Limb (tissue), 2 donors: ENCODE measurements at regions not wholly inside any gene's neighbourhood (a gene's known extent, or its start where the extent isn't known, plus 50 kb on each side); places are given as distances from the start of the nearest gene placed in this dataset.
A peak's percentile ranks its signal among the peaks of the same experiment; 100 is the strongest.

Source experiments
- DNase-seq, 2 donors: peaks; one replicate each; pipeline ENCODE4 v3.0.0-alpha.2; 2016; ENCODE audit errors: extremely low spot score in 2 of 2

GRCh38 chr2:15718944-15719323, 127.3 kb downstream of the DDX1 start:
- no peak for DNase-seq

DNA sequence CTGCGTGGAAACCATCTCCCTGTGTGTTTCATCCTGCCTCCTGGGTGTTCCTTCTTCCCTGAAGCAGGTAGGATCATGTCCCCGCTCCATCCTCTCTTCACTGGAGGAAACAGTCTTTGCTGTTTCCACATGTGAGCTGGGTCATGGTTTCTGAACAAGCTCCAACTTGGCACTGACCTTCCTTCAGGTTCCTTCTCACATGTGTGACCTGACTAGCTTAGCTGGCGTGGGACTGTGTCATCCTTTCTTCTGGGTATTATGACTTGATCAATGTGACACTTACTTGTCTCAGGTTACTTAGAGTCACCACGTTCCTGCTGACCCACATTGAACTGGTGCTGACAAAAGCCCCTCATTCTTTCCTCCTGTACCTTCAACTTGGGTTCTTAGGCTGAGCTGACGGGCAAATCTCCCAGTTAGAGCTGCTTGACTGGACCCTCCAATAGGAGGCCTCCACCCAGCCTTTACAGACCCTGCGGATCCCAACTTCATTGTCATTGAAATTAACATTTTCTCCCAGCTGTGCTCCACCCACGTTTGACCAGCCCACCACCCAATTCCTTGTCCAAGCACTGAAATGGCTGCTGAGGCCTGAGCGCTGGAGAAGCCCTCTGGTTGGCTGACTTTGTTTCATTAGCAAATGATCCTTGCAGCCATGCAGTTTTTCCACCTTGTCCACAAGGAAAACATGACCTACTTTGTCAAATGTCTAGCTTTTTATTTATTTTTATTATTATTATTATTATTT, 128.1 kb downstream of the DDX1 start:
- DNase-seq, result no peak

GRCh38 chr2:15720561-15721307, 129.1 kb downstream of the DDX1 start:
- no peak for DNase-seq

DNA sequence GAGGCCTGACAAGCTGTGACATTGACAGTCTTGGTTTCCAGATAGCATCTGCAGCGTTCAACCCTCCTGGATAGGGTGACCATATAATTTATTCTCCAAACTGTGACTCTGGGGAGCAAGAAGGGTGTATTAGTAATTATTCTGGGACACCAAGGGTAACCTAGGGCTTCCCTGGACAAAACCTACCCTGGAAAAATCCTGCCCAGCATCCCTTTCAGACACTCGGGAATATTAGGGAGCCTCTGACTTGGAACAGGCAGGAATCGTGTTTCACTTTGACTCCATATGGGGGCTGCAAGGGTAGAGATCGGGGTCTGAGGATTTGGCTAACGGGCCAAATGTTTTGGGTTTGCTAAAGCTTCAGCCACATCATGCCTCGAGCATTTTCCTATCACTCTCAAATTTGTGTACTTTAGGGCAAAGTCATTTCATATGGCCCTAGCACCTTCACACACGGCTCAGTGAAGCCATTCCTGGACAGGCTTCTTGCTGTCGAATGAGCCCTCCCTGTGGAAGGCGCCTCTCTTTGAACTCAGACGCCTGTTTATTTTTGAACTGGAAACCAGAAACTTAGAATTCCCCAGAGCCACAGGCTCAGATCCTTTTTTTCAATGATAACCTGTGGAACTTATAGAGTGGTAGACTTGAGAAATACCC, 129.9 kb downstream of the DDX1 start:
- DNase-seq, result no peak

DNA sequence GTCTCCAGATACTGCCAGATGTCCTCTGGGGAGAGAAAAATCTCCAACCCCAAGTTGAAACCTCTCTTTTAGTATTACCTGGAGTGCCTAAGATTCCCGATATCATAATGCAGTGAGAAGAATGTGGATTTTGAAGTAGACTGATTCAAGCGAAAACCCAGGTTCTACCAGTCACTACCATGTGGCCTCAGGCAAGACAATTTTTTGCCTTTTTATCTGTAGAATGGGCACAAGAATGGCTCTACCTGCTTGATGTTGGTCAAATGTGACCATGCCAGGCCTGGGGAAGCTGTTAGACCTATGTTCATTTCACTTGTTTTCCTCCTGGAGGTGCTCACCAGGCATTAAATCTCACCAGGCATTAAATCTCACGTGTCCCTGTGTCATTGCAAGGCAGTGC, 131.3 kb downstream of the DDX1 start:
- DNase-seq, result no peak

- no peak for DNase-seq
These were observed 132.6 kb downstream of the DDX1 start for GRCh38 chr2:15724235-15724634.

DNA sequence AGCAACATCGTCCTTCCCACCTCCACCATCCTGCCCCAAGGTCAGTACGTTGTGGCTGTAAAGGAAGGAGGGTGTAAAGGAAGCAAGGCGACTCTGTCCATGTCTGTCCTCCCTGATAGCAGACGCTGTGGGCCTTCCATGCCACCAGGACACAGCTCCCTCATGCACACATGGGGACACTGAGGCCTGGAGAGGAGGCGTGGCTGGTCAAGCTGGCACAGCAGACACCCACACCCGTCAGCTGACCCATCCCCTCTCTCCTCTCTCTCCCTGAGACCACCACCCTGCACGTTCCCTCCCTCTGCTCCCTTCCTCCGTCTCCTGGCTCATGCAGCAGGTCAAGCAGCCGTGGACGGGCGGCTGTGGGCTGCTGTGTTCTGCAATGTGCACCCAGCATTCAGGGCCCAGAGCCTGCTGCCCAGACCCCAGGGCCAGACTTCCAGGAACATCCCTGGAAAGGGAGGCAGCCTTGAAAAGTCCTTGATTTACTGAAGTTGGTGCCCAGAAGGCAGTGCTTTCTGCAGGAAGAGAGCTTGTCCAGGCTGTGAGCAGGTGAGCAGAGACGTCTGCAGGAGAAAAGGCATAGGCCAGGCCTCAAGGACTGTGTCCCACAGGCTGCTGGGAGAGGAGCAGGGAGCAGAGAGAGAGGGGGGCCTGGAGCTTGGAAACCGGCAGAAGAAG, 133.6 kb downstream of the DDX1 start:
- DNase-seq, result no peak

- no peak for DNase-seq
These were observed 134.1 kb downstream of the DDX1 start for GRCh38 chr2:15725782-15726112.

GRCh38 chr2:15726321-15727057, 134.8 kb downstream of the DDX1 start:
- no peak for DNase-seq

DNA sequence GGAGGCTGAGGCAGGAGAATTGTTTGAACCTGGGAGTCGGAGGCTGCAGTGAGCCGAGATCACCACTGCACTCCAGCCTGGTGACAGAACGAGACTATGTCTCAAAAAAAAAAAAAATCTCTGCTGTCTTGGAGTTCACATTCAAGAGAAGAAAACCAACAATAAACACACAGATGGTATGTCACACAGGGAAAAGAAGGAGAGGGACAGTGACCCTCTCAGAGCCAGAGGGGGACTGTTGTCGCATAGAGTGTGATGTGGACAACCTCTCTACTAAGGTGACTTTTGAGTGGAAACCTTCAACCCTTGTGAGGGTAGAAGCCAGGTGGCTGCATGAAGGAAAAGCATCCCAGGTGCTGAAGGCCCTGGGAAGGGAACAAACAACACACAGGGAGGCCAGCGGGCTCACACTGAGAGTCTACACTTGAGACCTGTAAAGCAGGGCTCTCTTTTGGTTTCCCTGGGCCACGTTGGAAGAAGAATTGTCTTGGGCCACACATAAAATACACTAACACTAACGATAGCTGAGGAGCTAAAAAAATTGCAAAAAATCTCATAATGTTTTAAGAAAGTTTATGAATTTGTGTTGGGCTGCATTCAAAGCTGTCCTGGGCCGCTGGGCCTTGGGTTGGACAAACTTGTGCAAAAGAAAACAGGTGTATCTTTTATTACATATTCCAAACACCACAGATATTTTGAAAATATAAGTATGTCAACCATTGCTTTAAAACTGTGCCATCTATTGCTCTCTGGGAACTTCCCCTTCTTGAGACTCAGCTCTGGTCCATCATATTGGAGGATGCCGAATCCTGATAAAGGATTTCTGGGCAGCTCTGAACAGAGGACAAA, 136.0 kb downstream of the DDX1 start:
- DNase-seq, result no peak

DNA sequence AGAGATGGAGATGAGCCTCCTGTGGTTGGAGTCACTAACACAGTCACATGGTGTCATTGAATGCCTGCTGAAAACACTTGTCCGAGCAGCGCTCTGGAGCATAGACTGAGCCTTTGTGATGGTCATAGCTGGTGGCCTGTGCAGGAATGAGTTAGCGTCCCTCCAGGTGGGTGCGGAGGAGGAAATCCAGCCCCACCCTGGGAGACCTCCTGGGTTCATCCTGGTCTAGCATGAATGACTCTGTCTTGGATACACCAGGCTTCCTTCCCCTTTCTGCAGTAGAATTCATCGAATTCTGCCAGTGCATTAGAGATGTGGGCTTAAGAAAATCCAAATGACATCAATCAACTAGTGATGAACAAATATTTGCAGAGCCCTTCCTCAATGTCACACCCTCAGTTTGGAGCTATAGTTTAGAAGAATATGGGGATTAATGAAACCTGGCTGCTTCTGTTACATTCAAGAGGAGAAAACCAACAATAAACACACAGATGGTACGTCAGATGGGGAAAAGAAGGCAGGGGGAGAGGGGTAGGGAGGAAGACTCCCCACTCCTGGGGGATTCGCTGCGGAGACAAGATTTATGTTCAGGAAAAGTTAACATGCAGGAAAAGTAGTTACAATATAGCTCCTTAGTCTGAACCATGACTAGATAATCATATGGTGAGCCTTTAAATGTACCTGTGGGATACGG, 136.7 kb downstream of the DDX1 start:
- no peak for DNase-seq

DNA sequence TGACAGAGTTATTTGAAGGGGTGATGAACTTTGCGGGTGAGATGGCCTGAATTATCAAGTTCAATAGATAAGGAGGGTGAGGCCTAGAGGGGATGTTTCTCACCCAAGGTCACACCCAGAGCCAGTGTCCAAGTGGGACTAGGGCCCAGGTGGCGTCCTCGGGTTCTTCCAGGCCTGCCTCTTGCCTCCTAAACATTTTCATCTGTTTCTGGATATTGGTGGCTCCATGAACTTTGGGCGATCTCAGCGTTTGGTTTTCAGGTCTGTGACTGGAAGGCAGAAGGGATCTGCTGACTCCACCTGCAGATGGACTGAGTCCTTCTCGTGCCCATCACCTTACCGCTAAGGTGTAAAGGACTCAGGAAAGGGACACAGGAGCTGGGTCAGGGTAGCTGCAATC, 137.3 kb downstream of the DDX1 start:
- no peak for DNase-seq

- DNase-seq, result no peak
These were observed 138.3 kb downstream of the DDX1 start for GRCh38 chr2:15729709-15730544.

GRCh38 chr2:15730545-15731212, 139.0 kb downstream of the DDX1 start:
- peak; percentile 60 to 80 for DNase-seq

GRCh38 chr2:15731213-15731888, 139.7 kb downstream of the DDX1 start:
- DNase-seq, result no peak

DNA sequence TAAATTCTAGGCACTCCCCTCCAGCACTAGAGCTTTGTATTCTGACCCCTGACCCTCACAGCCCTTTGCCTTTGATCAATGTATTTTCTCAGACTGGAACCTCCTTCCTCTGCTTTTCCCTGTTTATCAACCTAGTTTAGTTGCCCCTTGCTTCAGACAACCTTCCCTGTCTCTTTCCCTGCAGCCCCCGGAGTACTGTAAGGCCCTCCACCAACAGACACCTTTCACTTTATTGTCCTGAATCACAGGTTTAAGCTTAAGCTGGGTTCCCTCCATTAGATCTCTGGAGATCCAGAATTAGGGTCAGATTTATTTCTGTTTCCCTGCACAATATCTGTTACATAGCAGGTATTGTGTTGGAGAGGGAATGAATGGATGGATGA, 140.2 kb downstream of the DDX1 start:
- no peak for DNase-seq

DNA sequence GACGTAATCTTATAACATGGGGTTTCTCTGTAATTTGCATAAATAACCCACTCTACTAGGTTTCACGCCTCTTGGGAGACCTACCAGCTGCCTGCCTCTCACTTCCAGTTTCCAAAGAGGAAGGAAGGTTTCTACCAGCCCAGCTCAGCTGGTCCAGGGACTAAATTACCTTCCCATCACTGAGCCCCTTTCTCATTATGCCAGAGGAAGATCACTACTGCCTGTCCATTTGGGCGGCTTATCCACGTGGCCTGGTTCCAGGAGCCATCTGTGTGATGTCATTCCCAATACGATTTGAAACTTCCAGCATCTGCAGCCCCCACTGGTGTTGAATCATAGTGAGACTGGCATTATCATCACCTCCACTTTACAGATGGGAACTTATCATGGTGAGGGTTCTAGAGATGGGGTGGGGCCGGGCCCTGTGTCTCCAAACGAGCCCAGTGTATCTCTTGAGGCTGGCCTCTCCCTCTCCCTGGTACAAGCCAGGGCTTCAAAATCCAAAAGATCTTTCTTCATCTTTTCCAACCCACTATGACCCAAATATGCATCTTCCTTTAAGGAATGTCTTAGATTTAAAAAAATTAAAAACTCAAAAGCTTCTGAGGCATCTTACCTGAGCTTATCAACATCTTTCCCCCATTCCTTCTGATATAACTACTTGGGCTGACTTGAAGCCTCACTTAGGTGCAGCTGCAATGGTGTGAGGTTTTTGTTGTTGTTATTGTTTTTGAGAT, 140.8 kb downstream of the DDX1 start:
- no peak for DNase-seq
